OCI-LY3 (cell line): ENCODE measurements at regions not wholly inside any gene's neighbourhood (a gene's known extent, or its start where the extent isn't known, plus 50 kb on each side); places are given as distances from the start of the nearest gene placed in this dataset.

Experiments used
- H2AFZ ChIP-seq: fragments of 200-600, 300-600 bp; shearing (Covaris generic); 2 replicates; pipeline ENCODE4 v1.6.0; 2014; ENCODE audit warnings: antibody characterized with exemption, low read depth, low read length
- H3K27ac ChIP-seq: fragments of 200-600, 300-600 bp; sonication (generic); 2 replicates; pipeline ENCODE4 v1.5.1; 2014; ENCODE audit warnings: mild to moderate bottlenecking, low read length, moderate library complexity, mixed read lengths
- H3K27me3 ChIP-seq: fragments of 200-600, 300-600 bp; sonication (generic); 2 replicates; pipeline ENCODE4 v1.6.1; 2014; ENCODE audit warnings: low read depth, low read length, mixed read lengths
- H3K36me3 ChIP-seq: fragments of 200-600, 300-600 bp; sonication (generic); replicated peaks from 2 replicates; pipeline ENCODE3; 2014; ENCODE audit warnings: low read depth, low read length, mixed read lengths
- H3K4me1 ChIP-seq: fragments of 300-600, 200-600 bp; sonication (generic); 2 replicates; pipeline ENCODE4 v1.6.1; 2014; ENCODE audit warnings: low read length, mixed read lengths
- H3K4me2 ChIP-seq: fragments of 200-600, 300-600 bp; sonication (generic); 2 replicates; pipeline ENCODE4 v1.6.1; 2014; ENCODE audit warnings: low read length, mixed read lengths
- H3K4me3 ChIP-seq: fragments of 300-600, 200-600 bp; sonication (generic); 2 replicates; pipeline ENCODE4 v1.5.1; 2014; ENCODE audit warnings: antibody characterized with exemption, mild to moderate bottlenecking, low read length, moderate library complexity
- H3K79me2 ChIP-seq: fragments of 300-600, 200-600 bp; shearing (Covaris generic); 2 replicates; pipeline ENCODE4 v1.6.1; 2014; ENCODE audit warnings: mild to moderate bottlenecking, low read length, mixed read lengths
- H3K9ac ChIP-seq: fragments of 300-600, 200-600 bp; shearing (Covaris generic); 2 replicates; pipeline ENCODE4 v1.6.0; 2014; ENCODE audit warnings: mild to moderate bottlenecking, low read length, moderate library complexity
- H3K9me3 ChIP-seq: fragments of 200-600, 300-600 bp; shearing (Covaris generic); 2 replicates; pipeline ENCODE4 v1.6.1; 2014; ENCODE audit warnings: low read length, mixed read lengths; ENCODE audit not compliant: insufficient read depth
- H4K20me1 ChIP-seq: fragments of 200-600, 300-600 bp; sonication (generic); 2 replicates; pipeline ENCODE4 v1.6.1; 2016; ENCODE audit warnings: low read length, mixed read lengths; ENCODE audit not compliant: insufficient read depth
- EZH2phosphoT487 ChIP-seq: fragments of 200-600 bp; shearing (Covaris generic); IDR thresholded peaks from 2 replicates; pipeline ENCODE4 v1.6.1; 2018; ENCODE audit warnings: antibody characterized with exemption, mixed run types, low read depth
- TF ChIP-seq, protein P1 (sequence below): fragments of 200-600, 300-600 bp; sonication (generic); IDR thresholded peaks from 2 replicates; pipeline ENCODE4 v1.5.1; 2014; ENCODE audit warnings: antibody characterized with exemption, low read length, low read depth

GRCh38 chr16:64808474-64808873 is 313.4 kb downstream of the CDH11 start:
- H3K79me2 ChIP-seq = no peaks in the 10 kb centered on the region
- H3K9ac ChIP-seq = no peak overlapping the region
- H3K27ac ChIP-seq = no peak overlapping the region
- TF ChIP-seq EZH2phosphoT487 = no peak
- TF ChIP-seq, protein P1, sequence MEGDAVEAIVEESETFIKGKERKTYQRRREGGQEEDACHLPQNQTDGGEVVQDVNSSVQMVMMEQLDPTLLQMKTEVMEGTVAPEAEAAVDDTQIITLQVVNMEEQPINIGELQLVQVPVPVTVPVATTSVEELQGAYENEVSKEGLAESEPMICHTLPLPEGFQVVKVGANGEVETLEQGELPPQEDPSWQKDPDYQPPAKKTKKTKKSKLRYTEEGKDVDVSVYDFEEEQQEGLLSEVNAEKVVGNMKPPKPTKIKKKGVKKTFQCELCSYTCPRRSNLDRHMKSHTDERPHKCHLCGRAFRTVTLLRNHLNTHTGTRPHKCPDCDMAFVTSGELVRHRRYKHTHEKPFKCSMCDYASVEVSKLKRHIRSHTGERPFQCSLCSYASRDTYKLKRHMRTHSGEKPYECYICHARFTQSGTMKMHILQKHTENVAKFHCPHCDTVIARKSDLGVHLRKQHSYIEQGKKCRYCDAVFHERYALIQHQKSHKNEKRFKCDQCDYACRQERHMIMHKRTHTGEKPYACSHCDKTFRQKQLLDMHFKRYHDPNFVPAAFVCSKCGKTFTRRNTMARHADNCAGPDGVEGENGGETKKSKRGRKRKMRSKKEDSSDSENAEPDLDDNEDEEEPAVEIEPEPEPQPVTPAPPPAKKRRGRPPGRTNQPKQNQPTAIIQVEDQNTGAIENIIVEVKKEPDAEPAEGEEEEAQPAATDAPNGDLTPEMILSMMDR = no peak
- no peak overlapping the region for H3K4me3 ChIP-seq
- no peaks in the 10 kb centered on the region for H4K20me1 ChIP-seq
- no peak overlapping the region for H2AFZ ChIP-seq
- no peaks in the 10 kb centered on the region for H3K27me3 ChIP-seq
- H3K4me1 ChIP-seq = no peaks in the 10 kb centered on the region
- H3K36me3 ChIP-seq = no peaks in the 10 kb centered on the region
- no peaks in the 10 kb centered on the region for H3K9me3 ChIP-seq
- no peak overlapping the region for H3K4me2 ChIP-seq

- Histone ChIP-seq H3K9ac (no peak overlapping the region), H3K4me3 (no peak overlapping the region), H3K79me2 (no peaks in the 10 kb centered on the region), H3K4me2 (no peak overlapping the region), H3K4me1 (no peaks in the 10 kb centered on the region), H3K9me3 (no peaks in the 10 kb centered on the region), H3K36me3 (no peaks in the 10 kb centered on the region), H4K20me1 (no peaks in the 10 kb centered on the region), H3K27ac (no peak overlapping the region), H2AFZ (no peak overlapping the region), H3K27me3 (no peaks in the 10 kb centered on the region)
- TF ChIP-seq EZH2phosphoT487 = no peak
- TF ChIP-seq, protein P1 = no peak
Measured at GRCh38 chr16:64791756-64792155, 330.1 kb downstream of the CDH11 start.

- H3K27ac ChIP-seq = no peak overlapping the region
- H3K27me3 ChIP-seq = no peaks in the 10 kb centered on the region
- no peak overlapping the region for H2AFZ ChIP-seq
- no peaks in the 10 kb centered on the region for H3K36me3 ChIP-seq
- no peaks in the 10 kb centered on the region for H3K79me2 ChIP-seq
- no peaks in the 10 kb centered on the region for H3K4me1 ChIP-seq
- H3K4me3 ChIP-seq = no peak overlapping the region
- no peaks in the 10 kb centered on the region for H3K9me3 ChIP-seq
- H3K9ac ChIP-seq = no peak overlapping the region
- TF ChIP-seq, protein P1 = no peak
- TF ChIP-seq EZH2phosphoT487 = no peak
- H4K20me1 ChIP-seq = no peaks in the 10 kb centered on the region
- H3K4me2 ChIP-seq = no peak overlapping the region
Measured at GRCh38 chr16:64784635-64785034, 337.2 kb downstream of the CDH11 start.

DNA sequence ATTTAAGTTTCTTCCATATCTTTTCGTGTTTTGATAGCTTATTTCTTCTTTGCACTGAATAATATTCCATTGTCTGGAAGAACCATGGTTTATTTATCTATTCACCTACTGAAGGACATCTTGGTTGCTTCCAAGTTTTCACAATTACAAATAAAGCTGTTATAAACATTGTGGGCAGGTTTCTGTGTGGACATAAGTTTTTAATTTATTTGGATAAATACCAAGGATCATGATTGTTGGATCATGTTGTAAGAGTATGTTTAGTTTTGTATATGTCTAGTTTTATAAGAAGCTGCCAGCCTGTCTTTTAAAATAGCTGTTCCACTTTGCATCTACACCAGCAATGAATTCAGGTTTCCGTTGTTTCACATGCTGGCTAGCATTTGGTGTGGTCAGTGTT is 339.4 kb downstream of the CDH11 start:
- no peak overlapping the region for H3K27ac ChIP-seq
- no peak for TF ChIP-seq EZH2phosphoT487
- TF ChIP-seq, protein P1 = no peak
- H3K36me3 ChIP-seq = no peaks in the 10 kb centered on the region
- no peak overlapping the region for H3K4me3 ChIP-seq
- H3K4me2 ChIP-seq = no peak overlapping the region
- no peaks in the 10 kb centered on the region for H3K79me2 ChIP-seq
- no peak overlapping the region for H2AFZ ChIP-seq
- no peak overlapping the region for H3K9ac ChIP-seq
- no peaks in the 10 kb centered on the region for H3K9me3 ChIP-seq
- H3K27me3 ChIP-seq = no peaks in the 10 kb centered on the region
- no peaks in the 10 kb centered on the region for H4K20me1 ChIP-seq
- H3K4me1 ChIP-seq = no peaks in the 10 kb centered on the region
